ENCODE measurements at regions not wholly inside any gene's neighbourhood (a gene's known extent, or its start where the extent isn't known, plus 50 kb on each side); places are given as distances from the start of the nearest gene placed in this dataset.

DNA sequence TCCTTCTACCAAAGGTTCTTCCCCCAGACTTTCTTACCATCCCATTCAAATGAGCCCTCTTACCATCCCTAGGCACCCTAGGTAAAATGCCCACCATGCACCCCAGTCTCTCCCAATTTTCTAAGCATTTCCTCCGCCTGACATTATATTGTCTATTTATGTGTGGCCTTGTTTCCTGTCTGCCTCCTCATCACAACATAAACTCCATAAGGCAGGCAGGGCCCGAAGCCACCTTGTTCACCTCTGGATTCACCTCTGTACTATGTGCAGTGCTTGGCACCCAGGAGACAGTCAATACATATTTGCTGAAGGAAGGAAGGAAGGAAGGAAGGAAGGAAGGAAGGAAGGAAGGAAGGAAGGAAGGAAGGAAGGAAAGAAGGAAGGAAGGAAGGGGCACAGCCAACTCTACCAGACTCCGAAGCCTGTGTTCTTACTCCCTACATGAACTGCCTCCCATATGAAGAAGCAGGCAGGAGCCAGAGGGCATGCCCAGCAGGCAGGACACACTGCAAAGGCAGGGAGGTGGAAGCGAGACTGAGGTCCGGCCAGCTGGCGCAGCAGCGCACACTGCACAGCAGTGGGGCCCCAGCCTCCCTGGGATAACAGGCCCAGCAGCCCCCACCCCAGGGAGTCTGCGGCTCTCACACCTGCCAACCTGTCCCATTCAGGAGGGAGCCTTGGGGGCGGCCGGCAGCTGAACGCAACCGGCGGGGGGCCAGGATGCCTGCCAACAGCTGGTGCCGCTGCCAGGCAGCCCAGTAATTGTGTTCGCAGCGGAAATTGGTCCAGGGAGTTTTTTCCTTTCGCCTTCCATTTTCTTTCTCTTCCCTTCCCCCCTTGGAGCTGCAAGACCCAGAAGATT lies 106.0 kb upstream of the LINGO1 start:
- no peaks in the 10 kb centered on the region for H3K36me3 Mint-ChIP-seq
- ATAC-seq (no peak), DNase-seq (ENCODE audit: low spot score in 2 of 2) (no peak)
- H3K27ac Mint-ChIP-seq: no peak overlapping the region
- H3K9me3 Mint-ChIP-seq: no peaks in the 10 kb centered on the region
- no peaks in the 10 kb centered on the region for H3K4me1 Mint-ChIP-seq
- no peak overlapping the region for H3K4me3 Mint-ChIP-seq

DNA sequence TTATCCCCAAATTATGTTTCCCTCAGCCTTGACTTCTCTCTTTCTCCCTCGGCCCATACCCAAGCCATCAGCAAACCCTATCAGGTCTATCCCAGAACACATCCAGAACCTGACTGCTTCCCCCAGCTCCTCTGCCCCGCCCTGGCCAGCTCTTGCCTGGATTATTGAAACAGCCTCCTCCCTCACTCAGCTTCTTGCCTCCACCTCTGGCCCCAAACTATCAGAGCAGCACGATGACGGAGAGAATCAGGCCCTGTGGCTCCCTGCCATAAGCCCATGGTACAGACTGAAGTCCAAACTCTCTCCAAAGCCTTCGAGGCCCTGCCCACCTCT lies 105.3 kb upstream of the LINGO1 start:
- H3K4me3 Mint-ChIP-seq: no peak overlapping the region
- H3K9me3 Mint-ChIP-seq: no peaks in the 10 kb centered on the region
- ATAC-seq (no peak), DNase-seq (ENCODE audit: low spot score in 2 of 2) (no peak)
- H3K4me1 Mint-ChIP-seq: no peaks in the 10 kb centered on the region
- no peaks in the 10 kb centered on the region for H3K36me3 Mint-ChIP-seq
- no peak overlapping the region for H3K27ac Mint-ChIP-seq

GRCh38 chr15:77737238-77738037 lies 104.7 kb upstream of the LINGO1 start:
- Mint-ChIP-seq H3K36me3 (no peaks in the 10 kb centered on the region), H3K4me3 (no peak overlapping the region), H3K4me1 (no peaks in the 10 kb centered on the region), H3K9me3 (no peaks in the 10 kb centered on the region), H3K27ac (no peak overlapping the region)
- DNase-seq (ENCODE audit: low spot score in 2 of 2) (no peak), ATAC-seq (no peak)

DNA sequence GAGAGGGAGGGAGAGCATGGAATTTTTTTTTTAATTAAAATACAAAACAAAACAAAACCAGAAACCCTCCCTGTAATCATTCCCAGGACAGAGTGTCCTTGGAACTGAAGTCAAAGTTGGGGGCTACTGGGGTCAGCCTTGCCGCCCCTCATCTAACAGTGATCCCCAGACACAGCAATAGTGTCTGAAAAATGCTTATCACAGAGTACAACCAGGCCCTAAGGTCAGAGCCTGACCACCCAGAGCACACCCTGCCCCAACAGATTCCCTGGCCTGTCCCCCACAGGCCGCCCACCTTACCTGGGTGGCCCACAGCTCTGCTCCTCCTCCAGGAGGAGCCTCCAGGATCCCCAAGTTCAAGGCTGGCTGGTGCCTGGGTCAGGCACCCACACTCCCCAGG lies 101.6 kb upstream of the LINGO1 start:
- no peaks in the 10 kb centered on the region for H3K4me1 Mint-ChIP-seq
- H3K4me3 Mint-ChIP-seq: no peak overlapping the region
- ATAC-seq: no peak
- no peak overlapping the region for H3K27ac Mint-ChIP-seq
- DNase-seq (ENCODE audit: low spot score in 2 of 2): no peak
- no peaks in the 10 kb centered on the region for H3K36me3 Mint-ChIP-seq
- H3K9me3 Mint-ChIP-seq: no peaks in the 10 kb centered on the region

GRCh38 chr15:77733579-77734300 lies 101.0 kb upstream of the LINGO1 start:
- no peaks in the 10 kb centered on the region for H3K4me1 Mint-ChIP-seq
- H3K27ac Mint-ChIP-seq: no peak overlapping the region
- DNase-seq (ENCODE audit: low spot score in 2 of 2) (no peak), ATAC-seq (no peak)
- H3K4me3 Mint-ChIP-seq: no peak overlapping the region
- no peaks in the 10 kb centered on the region for H3K36me3 Mint-ChIP-seq
- H3K9me3 Mint-ChIP-seq: no peaks in the 10 kb centered on the region

DNA sequence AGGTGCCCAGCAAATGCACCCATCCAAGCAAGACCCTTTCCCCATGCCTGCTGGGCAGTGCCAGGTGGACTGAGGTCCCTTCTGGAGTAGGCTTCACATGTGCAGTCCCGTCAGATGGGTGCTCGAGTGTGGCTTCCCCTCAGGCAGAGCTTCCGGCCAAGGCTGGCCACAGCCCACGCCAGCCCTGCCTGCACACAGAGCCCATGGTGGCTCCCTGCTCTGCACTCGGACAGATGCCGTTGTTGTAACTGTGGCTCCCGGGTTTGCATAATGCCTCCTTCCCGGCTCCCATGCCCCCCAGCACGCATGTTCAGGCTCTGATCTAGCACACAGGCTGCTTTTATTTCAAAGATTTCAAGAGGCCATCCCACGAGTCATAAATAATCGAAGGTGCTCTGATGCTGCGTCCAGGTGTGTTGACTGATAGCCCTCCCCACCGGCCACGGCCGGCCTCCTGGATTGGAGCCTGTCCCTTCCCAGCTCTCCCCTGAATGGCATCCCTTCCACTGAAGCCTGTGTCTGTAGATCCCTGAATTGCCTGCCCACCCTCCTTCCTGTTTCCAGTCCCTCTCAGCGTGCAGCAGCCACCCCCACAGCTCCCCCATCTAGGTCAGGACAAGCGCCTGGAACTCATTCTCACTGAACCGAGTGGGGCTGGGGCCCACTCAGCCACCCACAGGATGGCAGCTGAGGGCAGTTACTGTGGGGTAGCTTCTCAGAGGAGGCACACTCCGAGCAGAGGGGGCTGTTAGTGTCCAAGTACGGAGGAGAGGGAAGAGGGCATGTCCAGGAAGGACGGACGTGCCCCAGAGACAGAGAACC lies 100.0 kb upstream of the LINGO1 start:
- Mint-ChIP-seq H3K27ac (no peak overlapping the region), H3K4me3 (no peak overlapping the region), H3K36me3 (no peaks in the 10 kb centered on the region), H3K4me1 (no peaks in the 10 kb centered on the region), H3K9me3 (no peaks in the 10 kb centered on the region)
- ATAC-seq (no peak), DNase-seq (ENCODE audit: low spot score in 2 of 2) (no peak)

GRCh38 chr15:77731945-77732344 lies 99.2 kb upstream of the LINGO1 start:
- no peaks in the 10 kb centered on the region for H3K4me1 Mint-ChIP-seq

GRCh38 chr15:77731067-77731466 lies 98.4 kb upstream of the LINGO1 start:
- no peaks in the 10 kb centered on the region for H3K4me1 Mint-ChIP-seq
- H3K4me3 Mint-ChIP-seq: no peak overlapping the region
- H3K27ac Mint-ChIP-seq: no peak overlapping the region
- no peaks in the 10 kb centered on the region for H3K36me3 Mint-ChIP-seq
- no peaks in the 10 kb centered on the region for H3K9me3 Mint-ChIP-seq
- ATAC-seq (no peak), DNase-seq (ENCODE audit: low spot score in 2 of 2) (no peak)

More at GRCh38 chr15:77731945-77732344, 99.2 kb upstream of the LINGO1 start:
- no peak overlapping the region for H3K27ac Mint-ChIP-seq
- no peaks in the 10 kb centered on the region for H3K9me3 Mint-ChIP-seq
- no peak for DNase-seq (ENCODE audit: low spot score in 2 of 2)
- H3K4me3 Mint-ChIP-seq: no peak overlapping the region
- ATAC-seq: no peak
- no peaks in the 10 kb centered on the region for H3K36me3 Mint-ChIP-seq

GRCh38 chr15:77727635-77728304 lies 95.1 kb upstream of the LINGO1 start:
- DNase-seq (ENCODE audit: low spot score in 2 of 2) (no peak), ATAC-seq (no peak)
- H3K36me3 Mint-ChIP-seq: no peaks in the 10 kb centered on the region
- H3K4me3 Mint-ChIP-seq: no peak overlapping the region
- H3K27ac Mint-ChIP-seq: no peak overlapping the region
- no peaks in the 10 kb centered on the region for H3K9me3 Mint-ChIP-seq
- no peaks in the 10 kb centered on the region for H3K4me1 Mint-ChIP-seq

DNA sequence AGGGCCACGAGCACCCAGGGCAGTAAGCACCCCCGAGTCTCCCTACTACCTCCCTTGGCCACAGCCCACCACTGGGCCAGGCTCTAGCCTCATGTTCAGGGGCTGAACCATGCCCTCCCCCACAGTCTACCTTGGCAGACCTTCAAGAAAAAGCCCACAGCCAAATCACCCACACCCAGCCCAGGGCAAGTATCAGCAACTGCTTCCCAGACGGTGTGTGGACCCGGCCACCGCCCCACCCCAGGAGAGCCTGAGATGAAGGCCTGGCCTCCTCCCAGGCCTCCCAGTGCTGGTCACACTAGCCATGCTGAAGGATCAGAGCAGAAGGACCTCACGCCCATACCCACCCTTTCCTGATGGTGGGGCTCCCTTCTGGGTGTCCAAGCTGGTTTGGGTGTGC lies 92.0 kb upstream of the LINGO1 start:
- no peaks in the 10 kb centered on the region for H3K36me3 Mint-ChIP-seq
- DNase-seq (ENCODE audit: low spot score in 2 of 2) (no peak), ATAC-seq (no peak)
- H3K9me3 Mint-ChIP-seq: no peaks in the 10 kb centered on the region
- no peak overlapping the region for H3K27ac Mint-ChIP-seq
- H3K4me1 Mint-ChIP-seq: no peaks in the 10 kb centered on the region
- no peak overlapping the region for H3K4me3 Mint-ChIP-seq

DNA sequence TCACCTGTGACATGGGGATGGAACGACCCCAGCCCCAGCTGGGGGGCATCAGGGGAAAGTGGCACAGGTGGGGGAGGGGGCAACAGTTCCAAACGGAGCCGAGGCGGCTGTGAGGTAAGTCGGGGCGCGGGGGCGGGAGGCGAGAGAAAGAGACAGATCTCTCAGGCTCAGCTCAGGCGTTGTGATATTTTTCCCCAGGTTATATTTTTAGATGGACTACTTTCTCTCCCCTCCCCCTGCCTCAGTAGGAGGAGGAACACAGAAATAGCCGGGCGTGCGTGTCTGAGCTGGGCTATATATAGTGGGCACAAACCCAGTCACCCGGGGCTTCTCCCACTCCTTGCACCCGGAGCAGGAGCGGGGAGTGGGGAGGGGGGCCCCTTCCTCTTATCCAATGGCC lies 91.0 kb upstream of the LINGO1 start:
- Mint-ChIP-seq H3K4me1 (no peaks in the 10 kb centered on the region), H3K4me3 (no peak overlapping the region), H3K9me3 (no peaks in the 10 kb centered on the region), H3K36me3 (no peaks in the 10 kb centered on the region), H3K27ac (no peak overlapping the region)
- ATAC-seq (no peak), DNase-seq (ENCODE audit: low spot score in 2 of 2) (no peak)

DNA sequence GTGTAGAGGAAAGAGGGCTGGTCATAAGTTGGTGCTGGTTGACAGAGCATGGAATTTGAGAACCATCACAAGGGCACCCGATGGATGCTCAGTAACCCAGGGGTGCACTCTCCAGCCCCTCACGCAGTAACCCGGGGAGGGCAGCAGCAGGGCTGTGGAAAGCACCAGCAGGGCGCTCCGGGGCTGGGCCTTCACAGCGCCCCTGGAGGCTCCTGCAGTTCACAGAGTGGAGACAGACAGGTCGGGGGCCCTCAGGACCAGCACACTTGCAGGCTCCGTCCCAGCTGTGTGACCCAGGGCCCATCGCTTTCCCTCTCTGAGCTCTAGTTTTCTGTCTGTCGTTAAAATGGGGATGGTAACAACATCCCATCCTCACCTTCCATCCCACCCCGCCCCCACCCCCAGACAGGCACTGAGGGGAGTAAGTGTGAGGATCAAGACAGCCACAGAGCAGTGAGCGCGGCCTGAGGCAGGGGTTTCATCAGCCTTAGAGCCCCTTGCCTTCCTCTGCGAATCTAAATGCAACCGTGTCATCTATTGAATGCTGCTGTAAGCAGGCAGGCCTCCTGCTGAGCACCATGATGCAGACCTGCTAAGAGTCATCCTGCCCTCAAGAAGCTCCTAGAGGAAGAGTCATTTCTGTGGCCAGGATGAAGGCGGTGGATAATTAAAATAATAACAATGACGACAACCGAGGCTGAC lies 90.2 kb upstream of the LINGO1 start:
- no peak for ATAC-seq
- no peak overlapping the region for H3K4me3 Mint-ChIP-seq

DNA sequence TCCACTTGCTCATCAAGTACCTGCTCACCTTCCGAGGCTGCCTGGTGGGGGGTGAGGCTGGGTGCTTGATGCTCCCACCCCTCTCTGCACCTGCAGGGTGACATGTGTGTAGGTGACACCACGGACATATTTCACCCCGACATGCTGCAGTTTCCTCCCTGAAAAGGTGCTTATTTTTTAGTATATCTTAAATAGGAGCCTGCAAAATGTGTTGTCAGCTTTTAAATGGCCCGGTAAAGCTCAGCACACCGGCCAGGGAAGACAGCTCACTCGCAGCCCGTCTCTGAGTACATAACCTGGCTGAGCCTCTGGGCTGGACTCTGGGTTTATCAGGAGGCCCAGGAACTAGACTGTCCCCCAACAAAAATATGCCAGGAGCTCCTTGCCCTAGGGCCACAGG lies 89.3 kb upstream of the LINGO1 start:
- H3K9me3 Mint-ChIP-seq: no peaks in the 10 kb centered on the region
- H3K27ac Mint-ChIP-seq: no peak overlapping the region
- H3K36me3 Mint-ChIP-seq: no peaks in the 10 kb centered on the region
- no peak overlapping the region for H3K4me3 Mint-ChIP-seq
- no peak for DNase-seq (ENCODE audit: low spot score in 2 of 2)
- ATAC-seq: no peak
- H3K4me1 Mint-ChIP-seq: no peaks in the 10 kb centered on the region

More for the DNA sequence above, 90.2 kb upstream of the LINGO1 start:
- Mint-ChIP-seq H3K36me3 (no peaks in the 10 kb centered on the region), H3K27ac (no peak overlapping the region), H3K9me3 (no peaks in the 10 kb centered on the region), H3K4me1 (no peaks in the 10 kb centered on the region)
- DNase-seq (ENCODE audit: low spot score in 2 of 2): no peak

DNA sequence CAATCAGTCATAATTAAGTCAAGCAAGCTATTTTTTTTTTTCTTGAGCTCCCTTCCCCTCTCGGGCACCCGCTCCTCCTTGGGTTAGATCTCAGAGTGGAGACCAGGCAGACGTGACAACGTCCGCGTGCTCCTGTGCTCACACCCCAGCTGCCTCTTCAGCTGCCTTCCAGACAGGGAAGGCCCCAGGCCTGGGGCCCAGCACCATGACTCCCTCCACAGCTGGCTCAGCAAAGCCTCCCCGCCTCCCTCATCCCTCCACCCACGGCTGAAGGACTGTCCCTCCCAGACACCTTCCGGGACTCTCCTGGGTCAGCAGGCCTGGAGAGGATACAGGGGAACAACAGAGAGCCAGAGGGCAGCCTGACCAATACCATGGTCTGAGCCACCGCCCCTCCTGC lies 87.9 kb upstream of the LINGO1 start:
- ATAC-seq (no peak), DNase-seq (ENCODE audit: low spot score in 2 of 2) (no peak)
- H3K9me3 Mint-ChIP-seq: no peaks in the 10 kb centered on the region
- no peaks in the 10 kb centered on the region for H3K36me3 Mint-ChIP-seq
- no peak overlapping the region for H3K4me3 Mint-ChIP-seq
- H3K27ac Mint-ChIP-seq: no peak overlapping the region
- no peaks in the 10 kb centered on the region for H3K4me1 Mint-ChIP-seq
